GM10266 (cell line): ENCODE measurements at regions not wholly inside any gene's neighbourhood (a gene's known extent, or its start where the extent isn't known, plus 50 kb on each side); places are given as distances from the start of the nearest gene placed in this dataset.

Experiments
- DNase-seq: peaks from one replicate; pipeline ENCODE4 v3.0.0; 2012; ENCODE audit errors: extremely low spot score
- CTCF ChIP-seq: IDR thresholded peaks from 2 replicates; pipeline ENCODE4 v1.5.1; 2012; ENCODE audit warnings: mild to moderate bottlenecking, low read depth; ENCODE audit not compliant: control insufficient read depth, insufficient read depth; ENCODE audit errors: missing control alignments

- TF ChIP-seq CTCF = no peak
- DNase-seq = no peak
These were observed 247.6 kb upstream of the PWP1 start for GRCh38 chr12:107437954-107438353.

- no peak for DNase-seq
- no peak for TF ChIP-seq CTCF
These were observed 246.4 kb upstream of the PWP1 start for GRCh38 chr12:107439026-107439738.

- no peak for TF ChIP-seq CTCF
These were observed 245.0 kb upstream of the PWP1 start for GRCh38 chr12:107440606-107441005.

GRCh38 chr12:107441665-107442300, 243.8 kb upstream of the PWP1 start:
- TF ChIP-seq CTCF = no peak
- no peak for DNase-seq

More at GRCh38 chr12:107440606-107441005, 245.0 kb upstream of the PWP1 start:
- DNase-seq = no peak

- no peak for DNase-seq
- no peak for TF ChIP-seq CTCF
These were observed 243.1 kb upstream of the PWP1 start for GRCh38 chr12:107442326-107442987.

- no peak for DNase-seq
- TF ChIP-seq CTCF = no peak
These were observed 242.1 kb upstream of the PWP1 start for GRCh38 chr12:107443320-107444090.
